ENCODE measurements at regions not wholly inside any gene's neighbourhood (a gene's known extent, or its start where the extent isn't known, plus 50 kb on each side); places are given as distances from the start of the nearest gene placed in this dataset.

DNA sequence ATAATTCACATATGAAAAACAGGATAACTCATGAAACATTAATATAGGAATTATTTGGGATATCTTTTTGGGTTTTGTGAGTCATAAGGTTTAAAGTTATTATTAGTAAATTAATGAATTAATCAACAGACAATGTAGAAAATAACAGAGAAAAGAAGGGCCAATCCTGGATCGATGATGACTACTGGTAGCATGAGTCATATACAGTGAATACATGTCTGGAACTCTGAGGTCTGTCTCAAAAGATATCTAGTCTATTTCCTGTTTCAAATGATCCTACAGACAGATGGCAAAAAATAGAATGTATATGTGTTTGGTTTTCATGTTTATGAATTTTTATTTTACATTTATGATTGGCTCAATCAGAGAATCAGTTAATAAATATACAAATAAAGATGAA lies 86.4 kb upstream of the RTL1 start:
- TF ChIP-seq, protein P1, sequence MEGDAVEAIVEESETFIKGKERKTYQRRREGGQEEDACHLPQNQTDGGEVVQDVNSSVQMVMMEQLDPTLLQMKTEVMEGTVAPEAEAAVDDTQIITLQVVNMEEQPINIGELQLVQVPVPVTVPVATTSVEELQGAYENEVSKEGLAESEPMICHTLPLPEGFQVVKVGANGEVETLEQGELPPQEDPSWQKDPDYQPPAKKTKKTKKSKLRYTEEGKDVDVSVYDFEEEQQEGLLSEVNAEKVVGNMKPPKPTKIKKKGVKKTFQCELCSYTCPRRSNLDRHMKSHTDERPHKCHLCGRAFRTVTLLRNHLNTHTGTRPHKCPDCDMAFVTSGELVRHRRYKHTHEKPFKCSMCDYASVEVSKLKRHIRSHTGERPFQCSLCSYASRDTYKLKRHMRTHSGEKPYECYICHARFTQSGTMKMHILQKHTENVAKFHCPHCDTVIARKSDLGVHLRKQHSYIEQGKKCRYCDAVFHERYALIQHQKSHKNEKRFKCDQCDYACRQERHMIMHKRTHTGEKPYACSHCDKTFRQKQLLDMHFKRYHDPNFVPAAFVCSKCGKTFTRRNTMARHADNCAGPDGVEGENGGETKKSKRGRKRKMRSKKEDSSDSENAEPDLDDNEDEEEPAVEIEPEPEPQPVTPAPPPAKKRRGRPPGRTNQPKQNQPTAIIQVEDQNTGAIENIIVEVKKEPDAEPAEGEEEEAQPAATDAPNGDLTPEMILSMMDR (conservative IDR thresholded peaks at IDR 0.05; ENCODE audit: low read depth, low read length): no peak
- TF ChIP-seq EZH2 (IDR thresholded peaks at IDR 0.05; ENCODE audit: borderline replicate concordance, low read depth, low read length, poor library complexity, severe bottlenecking): no peak

Measured in A673 (cell line).